GM20431 (cell line): ENCODE measurements at regions not wholly inside any gene's neighbourhood (a gene's known extent, or its start where the extent isn't known, plus 50 kb on each side); places are given as distances from the start of the nearest gene placed in this dataset.
"Not testable (repeated sequence)": the region's sequence is repeated elsewhere in the genome, so short reads cannot be mapped to it uniquely, and the experiment has no call there.

ENCODE experiments used
- in situ Hi-C: fragments of 300-500 bp; cut with MseI, MboI; formaldehyde crosslinking; loops from one replicate; pipeline ENCODE4 v1.15.0; 2020; ENCODE audit warnings: low sequenced_read_pairs; ENCODE audit not compliant: unreplicated experiment

DNA sequence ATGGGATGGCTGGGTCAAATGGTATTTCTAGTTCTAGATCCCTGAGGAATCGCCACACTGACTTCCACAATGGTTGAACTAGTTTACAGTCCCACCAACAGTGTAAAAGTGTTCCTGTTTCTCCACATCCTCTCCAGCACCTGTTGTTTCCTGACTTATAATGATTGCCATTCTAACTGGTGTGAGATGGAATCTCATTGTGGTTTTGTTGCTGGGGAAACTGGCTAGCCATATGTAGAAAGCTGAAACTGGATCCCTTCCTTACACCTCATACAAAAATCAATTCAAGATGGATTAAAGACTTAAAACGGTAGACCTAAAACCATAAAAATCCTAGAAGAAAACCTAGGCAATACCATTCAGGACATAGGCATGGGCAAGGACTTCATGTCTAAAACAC lies 131.5 kb upstream of the FAR2 start:
- in situ Hi-C loops, result not testable (repeated sequence)

DNA sequence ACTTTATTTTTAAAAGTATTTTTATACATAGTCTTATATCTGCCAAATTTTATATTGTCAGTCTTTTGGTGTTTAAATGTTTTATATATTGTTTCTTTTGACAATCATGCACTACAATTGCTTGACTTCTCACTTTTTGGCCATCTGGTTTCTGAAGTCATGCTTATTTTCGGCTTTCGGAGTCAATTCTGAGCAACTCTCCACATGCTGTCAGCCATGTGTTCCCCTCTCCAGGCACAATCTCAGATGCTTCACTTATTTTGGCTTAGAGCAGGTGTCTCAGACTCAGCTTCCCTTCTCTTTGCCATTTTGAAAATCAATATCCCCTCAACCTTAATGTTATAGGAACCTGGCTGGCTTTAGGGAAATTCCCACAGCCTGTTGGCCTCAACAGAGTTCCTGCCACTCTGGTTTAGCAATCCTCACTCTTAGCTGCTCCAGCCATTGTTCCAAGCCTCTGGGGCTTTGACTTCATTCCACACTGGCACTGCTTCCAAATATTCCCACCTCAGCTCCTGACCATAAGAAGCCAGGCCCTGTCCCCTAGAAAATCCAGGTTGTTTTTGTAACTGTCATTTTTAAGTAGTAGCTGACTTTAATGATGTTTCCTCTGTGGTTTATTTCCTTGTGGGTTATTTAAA lies 125.5 kb upstream of the FAR2 start:
- in situ Hi-C loops, result no loop called here

DNA sequence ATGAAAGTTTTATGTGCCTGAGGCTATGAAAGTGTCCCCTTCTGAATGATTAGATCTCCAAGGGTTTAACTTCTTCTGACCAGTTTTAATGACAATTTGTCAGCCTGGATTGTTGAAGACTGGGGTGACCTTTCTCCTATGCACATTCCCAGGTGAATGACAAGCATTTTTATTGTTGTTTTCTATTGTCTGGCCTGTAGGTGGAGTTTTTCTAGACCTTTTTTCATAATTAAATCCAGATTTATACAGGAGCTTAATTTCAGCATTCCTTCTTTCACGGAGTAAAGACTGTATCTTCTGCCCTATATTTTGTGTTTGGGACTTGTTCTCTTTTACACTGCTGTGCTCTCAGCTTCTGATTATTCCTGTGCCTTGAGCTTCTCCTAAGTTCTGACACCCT lies 125.0 kb upstream of the FAR2 start:
- in situ Hi-C loops, result no loop called here

DNA sequence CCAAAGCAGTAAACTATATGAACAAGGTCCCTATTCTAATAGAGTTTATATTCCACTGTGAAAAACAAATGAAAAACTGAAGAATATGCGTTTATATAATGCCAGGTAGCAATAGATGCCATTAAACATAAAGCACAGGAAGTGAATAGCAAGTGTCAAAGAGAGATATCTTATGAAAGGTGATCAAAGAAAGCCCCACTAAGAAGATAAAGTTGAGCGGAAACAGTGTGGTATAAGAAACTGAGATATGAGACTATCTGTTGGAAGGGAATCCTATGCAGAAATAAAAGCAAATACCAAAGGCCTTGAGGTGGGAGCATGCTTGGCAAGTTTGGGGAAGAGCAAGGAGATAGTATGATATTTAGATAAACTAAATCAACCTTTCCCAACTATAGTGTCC lies 123.1 kb upstream of the FAR2 start:
- in situ Hi-C loops, result no loop called here

DNA sequence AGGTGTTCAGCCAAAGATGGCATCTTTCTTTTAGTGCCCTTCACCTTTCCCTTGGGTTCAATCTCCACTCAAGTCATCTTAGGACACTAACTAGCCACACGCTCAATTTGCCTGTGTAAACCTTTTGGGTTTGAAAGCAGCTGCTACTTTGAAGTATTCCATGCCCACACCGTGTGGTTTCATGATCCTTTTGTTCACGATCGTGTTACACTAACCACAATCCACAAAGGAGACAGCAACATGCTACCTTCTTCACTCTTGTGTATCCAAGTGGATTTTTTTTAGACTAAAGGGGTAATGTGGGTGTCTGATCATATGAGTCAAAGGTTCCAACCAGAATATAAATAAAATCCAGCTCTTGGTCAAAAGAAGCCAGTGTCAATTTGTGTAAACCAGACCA lies 122.7 kb upstream of the FAR2 start:
- in situ Hi-C loops, result no loop called here

DNA sequence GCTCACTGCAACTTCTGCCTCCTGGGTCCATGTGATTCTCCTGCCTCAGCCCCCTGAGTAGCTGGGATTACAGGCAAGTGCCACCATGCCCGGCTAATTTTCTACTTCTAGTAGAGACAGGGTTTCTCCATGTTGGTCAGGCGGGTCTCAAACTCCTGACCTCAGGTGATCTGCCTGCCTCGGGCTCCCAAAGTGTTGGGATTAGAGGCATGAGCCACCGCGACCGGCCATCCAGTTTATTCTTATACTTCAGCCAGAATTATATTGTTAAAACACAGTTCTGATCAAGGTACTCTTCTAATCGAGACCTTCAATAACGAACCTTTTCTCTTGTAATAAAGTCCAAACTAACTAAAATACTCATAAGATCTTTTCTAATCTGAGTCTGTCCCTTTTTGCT lies 119.6 kb upstream of the FAR2 start:
- in situ Hi-C loops, result not testable (repeated sequence)

DNA sequence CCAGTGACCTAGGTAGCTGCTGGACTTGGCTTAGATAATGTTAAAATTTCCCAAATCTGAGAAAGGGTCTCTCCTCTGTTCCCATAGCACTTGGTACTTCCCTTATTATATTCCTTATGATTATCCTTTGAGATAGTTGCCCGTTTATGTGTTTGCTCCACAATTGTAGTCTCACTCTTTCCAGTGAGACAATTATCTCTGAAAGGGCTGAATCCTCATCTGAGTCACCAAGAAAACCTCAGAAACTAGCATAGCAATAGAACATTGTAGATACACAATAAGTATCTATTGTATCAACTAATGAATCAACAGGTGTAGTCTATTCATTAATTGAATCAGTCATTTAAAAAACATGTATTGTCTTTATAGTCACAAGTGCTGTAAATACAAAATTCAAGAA lies 119.1 kb upstream of the FAR2 start:
- in situ Hi-C loops, result no loop called here

DNA sequence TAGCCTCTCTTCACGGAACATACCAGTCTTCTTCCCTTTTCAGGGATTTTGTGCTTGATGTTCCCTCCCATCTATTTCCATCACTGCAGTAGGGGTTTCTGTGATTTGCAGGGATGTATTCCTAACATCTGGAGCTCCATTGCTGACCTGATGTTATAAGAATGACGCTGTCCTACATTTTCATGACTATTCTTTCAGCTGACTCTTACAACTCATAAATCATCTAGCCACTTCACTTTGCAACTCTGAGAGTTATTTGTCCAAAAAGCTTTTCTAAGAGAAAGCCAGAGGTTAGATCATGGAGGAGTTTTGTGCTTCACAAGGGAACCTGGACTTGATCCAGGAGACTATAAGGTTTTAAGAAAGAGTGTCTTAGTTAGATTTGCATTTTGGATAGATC lies 116.6 kb upstream of the FAR2 start:
- in situ Hi-C loops, result no loop called here

DNA sequence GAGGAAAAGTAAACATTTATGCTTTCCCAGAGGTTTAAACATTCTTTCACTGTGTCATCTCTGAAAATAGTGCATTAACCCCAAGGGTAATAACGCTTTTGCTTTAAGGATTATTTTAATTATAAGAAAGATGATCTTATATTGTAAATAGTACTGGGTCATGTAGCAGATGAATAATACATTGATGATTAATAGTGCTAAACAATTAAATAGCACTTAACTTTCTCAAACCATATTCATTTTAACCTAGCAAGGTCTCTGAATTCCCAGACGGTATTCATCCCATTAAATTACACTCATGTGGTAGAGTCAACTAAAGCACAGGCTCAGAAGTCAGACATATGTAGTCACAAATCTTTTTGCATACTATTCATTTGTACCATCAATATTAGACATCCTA lies 115.6 kb upstream of the FAR2 start:
- in situ Hi-C loops, result no loop called here

DNA sequence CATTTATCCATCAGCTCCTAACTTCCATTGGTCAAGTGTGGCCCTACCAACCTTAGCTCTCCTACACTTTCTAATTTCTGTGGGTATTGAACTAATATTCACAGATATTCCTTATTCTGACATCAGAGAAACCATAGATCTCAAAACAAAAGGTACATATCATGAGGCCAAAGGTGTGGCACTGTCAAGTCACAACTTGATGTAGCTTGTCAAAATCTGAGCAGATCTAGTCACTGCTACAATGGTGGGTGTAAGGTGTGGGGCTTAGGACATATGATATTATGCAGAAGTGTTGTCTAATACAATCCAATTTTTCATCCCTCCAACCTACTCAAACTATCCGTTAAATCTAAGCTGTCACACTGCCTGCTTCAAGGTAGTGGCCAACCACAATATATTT lies 114.0 kb upstream of the FAR2 start:
- in situ Hi-C loops, result no loop called here

DNA sequence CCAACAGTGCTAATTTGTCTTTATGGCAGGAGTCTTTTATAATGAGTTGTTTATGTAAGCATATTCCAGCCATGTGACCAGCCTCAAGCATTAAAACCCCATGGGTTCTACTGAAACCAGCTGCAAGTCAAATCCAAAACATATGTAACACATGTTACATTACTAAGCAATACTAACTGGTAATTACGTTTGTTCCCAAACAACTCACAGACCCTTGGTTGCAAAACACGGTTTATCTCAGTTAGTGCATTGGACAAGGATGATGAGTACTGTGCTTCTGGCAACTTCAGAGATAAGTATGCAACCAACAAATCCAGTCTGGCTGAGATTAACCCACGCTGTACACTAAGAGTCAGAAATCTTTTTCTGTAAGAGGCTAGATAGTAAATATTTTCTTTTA lies 110.1 kb upstream of the FAR2 start:
- in situ Hi-C loops, result no loop called here

DNA sequence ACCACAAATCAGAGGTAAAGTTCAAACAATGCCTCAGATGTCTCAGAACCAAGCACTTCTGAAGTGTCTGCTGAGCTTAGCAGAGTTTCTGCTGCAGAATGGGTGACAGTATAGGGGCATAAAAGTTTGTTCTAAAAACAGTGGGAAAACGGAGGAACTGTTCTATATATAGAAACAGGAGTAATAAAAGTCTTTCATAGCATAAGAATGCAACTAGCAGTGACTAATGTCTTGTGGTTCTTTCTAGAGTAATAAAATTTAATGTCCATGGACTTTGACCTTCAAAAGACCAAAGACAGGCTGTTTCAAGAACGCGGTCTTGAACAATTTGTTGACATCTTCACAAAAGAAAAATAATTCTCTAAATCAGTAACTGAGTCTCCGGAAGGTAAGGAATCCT lies 107.5 kb upstream of the FAR2 start:
- in situ Hi-C loops, result no loop called here

DNA sequence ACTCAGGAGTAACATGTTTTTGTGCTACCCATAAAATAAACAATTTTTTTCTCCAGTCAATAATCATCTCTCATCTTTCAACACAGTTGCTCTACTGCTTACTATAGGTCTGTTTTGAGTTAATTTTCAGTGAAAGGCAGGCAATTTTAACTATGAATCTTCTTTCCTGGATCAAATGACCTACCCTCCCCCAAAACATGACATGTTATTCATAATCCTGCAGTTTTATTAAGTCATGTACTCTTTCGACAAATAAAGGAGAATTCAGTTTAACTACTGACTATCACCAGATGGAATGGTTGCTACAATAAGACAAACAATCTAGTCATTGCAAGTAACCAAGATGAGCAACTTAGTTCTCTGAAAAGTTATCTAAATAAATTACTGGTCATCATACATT lies 106.0 kb upstream of the FAR2 start:
- in situ Hi-C loops, result no loop called here

DNA sequence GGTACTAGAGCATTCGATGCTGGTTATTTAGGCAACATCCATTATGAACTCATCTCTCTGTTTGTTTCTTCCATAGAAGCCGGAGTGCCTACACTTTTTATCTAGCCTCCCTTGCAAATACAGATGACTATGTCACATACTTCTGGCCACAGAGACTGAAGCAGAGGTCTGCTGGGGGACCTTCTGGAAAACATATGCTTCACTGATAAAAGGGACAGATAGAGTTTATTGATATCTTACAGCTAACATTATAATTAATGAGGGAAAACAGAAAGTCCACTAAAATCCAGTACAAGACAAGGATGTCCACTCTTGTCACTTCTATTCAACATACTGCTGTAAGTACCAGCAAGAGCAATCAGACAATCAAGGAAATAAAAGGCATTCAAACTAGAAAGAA lies 104.3 kb upstream of the FAR2 start:
- in situ Hi-C loops, result no loop called here

DNA sequence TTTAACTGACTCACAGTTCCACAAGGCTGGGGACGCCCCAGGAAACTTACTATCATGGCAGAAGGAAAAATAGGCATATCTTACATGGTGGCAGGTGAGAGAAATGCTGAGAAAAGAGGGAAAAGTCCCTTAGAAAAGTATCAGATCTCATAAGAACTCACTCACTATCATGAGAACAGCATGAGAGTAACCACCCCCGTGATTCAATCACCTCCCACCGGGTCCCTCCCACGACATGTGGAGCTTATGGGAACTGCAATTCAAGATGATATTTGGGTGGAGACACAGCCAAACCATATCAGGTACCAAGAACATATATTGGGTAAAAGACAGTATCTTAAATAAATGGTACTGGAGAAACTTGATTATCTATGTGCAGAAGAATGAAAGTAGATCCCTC lies 100.3 kb upstream of the FAR2 start:
- in situ Hi-C loops, result no loop called here

DNA sequence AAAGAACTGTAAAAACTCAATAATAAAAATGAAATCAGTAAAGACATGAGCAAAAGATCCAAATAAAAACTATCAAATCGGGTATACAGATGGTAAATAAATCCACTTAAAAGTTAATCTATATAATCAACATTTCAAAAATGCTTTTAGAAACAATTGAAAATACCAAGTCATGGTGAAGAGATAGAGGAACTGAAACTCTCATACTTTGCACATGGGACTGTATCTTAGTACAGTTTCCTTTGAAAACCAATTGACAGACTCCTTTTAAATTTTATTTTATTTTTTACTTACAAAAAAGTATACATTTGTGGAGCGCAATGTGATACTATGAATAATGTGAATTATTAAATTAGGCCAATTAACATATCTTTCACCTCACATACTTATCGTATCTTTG lies 98.6 kb upstream of the FAR2 start:
- in situ Hi-C loops, result no loop called here

DNA sequence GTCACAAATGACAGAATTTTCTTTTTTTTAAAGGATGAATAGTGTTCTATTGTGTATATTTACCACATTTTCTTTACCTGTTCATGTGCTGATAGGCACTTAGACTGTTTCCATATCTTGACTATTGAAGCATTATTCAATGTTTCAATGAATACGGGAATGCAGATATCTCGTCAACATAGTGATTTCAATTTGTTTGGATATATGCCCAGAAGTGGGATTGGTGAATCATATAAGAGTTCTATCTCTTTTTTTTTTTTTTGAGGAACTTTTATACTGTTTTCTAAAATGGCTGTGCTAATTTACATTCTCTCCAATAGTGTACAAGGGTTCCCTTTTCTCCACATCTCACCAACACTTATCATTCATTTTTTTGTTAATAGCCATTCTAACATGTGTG lies 97.9 kb upstream of the FAR2 start:
- in situ Hi-C loops, result no loop called here

DNA sequence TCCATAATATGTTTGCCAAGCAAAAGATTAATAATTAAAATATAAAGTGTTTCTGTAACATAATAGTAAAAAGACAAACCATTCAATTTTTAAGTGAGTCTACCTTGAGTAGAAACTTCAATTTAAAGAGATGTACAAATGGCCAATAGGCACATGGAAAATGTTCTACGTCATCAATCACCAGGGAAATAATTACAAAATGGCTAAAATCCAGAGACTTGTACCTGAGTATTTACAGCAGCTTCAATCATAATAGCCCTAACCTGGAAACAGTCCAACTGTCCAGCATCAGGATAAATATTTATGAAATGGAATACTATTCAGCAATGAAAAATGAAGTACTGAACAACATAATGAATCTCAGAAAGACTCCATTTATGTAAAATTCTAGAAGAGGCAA lies 95.5 kb upstream of the FAR2 start:
- in situ Hi-C loops, result no loop called here

DNA sequence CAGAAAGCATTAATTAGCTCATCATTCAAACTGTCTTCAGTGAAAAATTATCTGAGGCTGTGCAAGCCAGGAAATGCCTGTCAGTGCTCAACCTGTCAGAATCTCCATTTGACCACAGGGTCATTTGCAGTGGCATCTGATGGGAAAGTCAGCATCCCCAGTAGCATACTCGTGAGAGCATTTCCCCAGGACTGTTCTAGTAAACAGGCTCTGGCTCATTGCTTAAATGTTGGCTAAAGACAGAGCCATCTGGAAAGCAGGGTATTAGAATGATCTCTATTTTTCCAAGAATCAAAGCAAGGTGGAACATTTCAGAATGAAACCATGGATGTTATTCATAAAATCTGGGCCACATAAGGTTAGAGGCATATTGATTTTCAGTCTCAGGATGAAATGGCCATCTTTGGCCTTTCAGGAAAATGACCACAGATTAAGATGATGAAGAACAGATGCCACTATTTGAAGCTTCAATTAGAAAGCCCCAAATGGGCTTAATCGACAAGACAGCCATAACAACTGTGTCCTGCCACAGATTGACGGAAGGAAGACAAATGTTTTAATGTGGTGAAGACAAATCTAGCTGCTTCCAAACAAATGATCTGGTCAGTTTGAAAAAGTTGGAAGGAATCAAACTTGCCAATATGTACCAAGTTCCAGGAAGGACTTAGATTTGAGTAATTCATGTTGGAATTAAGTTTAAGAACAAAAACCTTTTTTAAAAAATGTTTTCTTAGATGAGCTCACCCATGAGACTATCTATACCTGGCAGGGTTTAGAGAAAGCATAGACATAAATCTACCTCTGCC lies 94.0 kb upstream of the FAR2 start:
- in situ Hi-C loops, result no loop called here

DNA sequence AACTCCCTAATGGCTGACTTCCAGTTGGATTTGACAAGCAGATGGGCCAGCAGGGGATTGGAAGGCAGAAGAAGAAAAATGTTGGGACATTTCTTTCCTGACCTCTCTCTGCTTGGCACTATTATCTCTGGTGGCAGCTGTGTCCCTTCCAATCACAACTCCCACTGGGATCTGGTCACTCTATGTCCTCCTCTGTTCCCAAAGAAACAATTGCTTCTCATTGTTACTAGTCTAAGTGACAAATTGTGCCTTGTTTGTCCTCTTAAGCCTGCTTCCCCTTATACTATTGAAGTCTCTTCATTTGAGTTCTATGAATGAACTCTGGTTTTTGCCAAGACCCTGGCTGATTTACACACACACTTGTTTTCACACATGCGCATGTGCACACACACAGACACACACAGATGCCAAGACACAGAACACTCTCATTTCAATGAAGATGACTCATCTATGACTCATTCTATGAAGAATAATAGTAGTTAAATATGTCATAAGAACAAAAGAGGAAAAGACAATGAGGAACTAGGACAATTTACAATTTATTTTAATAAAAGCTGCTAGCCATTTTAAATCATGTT lies 83.0 kb upstream of the FAR2 start:
- in situ Hi-C loops, result no loop called here

DNA sequence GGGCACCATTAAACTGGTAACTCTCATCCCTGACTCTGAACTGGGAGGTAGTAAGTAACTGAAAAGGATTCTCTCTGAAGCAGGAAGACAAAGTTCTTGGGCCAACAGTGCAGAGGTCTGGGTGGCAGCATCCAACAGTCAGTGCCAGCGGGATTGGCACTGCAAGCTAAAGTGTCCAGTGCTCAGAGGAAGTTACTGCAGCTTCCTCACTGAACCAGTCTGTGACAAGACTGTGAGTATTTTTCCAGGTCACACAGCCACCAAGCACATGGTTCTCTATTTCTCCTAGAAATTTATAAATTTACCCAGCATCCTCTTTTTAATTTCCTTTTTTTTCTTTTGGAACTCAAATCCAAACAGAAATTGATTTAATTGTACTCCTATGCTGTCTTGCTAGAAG lies 81.6 kb upstream of the FAR2 start:
- in situ Hi-C loops, result no loop called here

DNA sequence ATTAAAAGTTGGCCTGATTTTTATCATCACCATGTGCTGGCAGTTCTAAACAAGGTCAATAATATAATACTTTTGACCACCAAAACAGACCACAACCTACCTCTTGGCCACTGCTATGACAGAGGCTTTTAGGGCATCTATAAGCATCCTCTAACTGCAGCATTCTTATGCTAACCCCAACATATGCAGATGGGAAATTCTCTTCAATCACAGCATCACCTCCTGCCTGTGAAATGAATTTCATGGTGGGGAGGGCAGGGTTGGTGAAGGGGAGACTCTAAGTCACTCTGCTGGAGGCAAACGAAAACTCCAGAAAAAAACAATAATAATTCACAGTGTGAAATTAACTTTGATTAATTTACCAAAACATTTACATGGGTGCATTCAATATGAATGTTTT lies 78.8 kb upstream of the FAR2 start:
- in situ Hi-C loops, result no loop called here
